ENCODE measurements at regions not wholly inside any gene's neighbourhood (a gene's known extent, or its start where the extent isn't known, plus 50 kb on each side); places are given as distances from the start of the nearest gene placed in this dataset.

GRCh38 chr4:158331863-158332262 is 121.6 kb downstream of the TMEM144 start:
- no peak for TF ChIP-seq CTCF (IDR thresholded peaks at IDR 0.05)
- ATAC-seq (ENCODE audit: low FRiP score) (no peak), DNase-seq (ENCODE audit: low spot score) (no peak)

- TF ChIP-seq CTCF (IDR thresholded peaks at IDR 0.05) = no peak
- DNase-seq (ENCODE audit: low spot score) (no peak), ATAC-seq (ENCODE audit: low FRiP score) (no peak)
Measured at GRCh38 chr4:158333820-158334219, 123.5 kb downstream of the TMEM144 start.

GRCh38 chr4:158341896-158342295 is 131.6 kb downstream of the TMEM144 start:
- TF ChIP-seq CTCF (IDR thresholded peaks at IDR 0.05) = no peak
- ATAC-seq (ENCODE audit: low FRiP score) (no peak), DNase-seq (ENCODE audit: low spot score) (no peak)

- no peak for TF ChIP-seq CTCF (IDR thresholded peaks at IDR 0.05)
- no peak for DNase-seq (ENCODE audit: low spot score)
- ATAC-seq (ENCODE audit: low FRiP score) = no peak
Measured at GRCh38 chr4:158346576-158346975, 136.3 kb downstream of the TMEM144 start.

- DNase-seq (ENCODE audit: low spot score) (no peak), ATAC-seq (ENCODE audit: low FRiP score) (no peak)
- no peak for TF ChIP-seq CTCF (IDR thresholded peaks at IDR 0.05)
Measured at GRCh38 chr4:158347556-158347955, 137.3 kb downstream of the TMEM144 start.

GRCh38 chr4:158350161-158350560 is 139.9 kb downstream of the TMEM144 start:
- no peak for TF ChIP-seq CTCF (IDR thresholded peaks at IDR 0.05)
- no peak for DNase-seq (ENCODE audit: low spot score)
- ATAC-seq (ENCODE audit: low FRiP score) = no peak

GRCh38 chr4:158353541-158354304 is 143.4 kb downstream of the TMEM144 start:
- ATAC-seq (ENCODE audit: low FRiP score) (no peak), DNase-seq (ENCODE audit: low spot score) (no peak)
- TF ChIP-seq CTCF (IDR thresholded peaks at IDR 0.05) = no peak
